ENCODE measurements at regions not wholly inside any gene's neighbourhood (a gene's known extent, or its start where the extent isn't known, plus 50 kb on each side); places are given as distances from the start of the nearest gene placed in this dataset.

- peak; percentile 40; the same call in 1 of the 2 replicates for TF ChIP-seq RAD21 (IDR thresholded peaks at IDR 0.05; ENCODE audit: low read depth)
- TF ChIP-seq TAF1 (IDR thresholded peaks at IDR 0.05; ENCODE audit: low read depth): no peak
- TF ChIP-seq EP300 (IDR thresholded peaks at IDR 0.05; ENCODE audit: borderline replicate concordance): no peak
These were observed 314.4 kb downstream of the GADD45G start for GRCh38 chr9:89919171-89919681.

GRCh38 chr9:89920131-89920530 lies 315.3 kb downstream of the GADD45G start:
- no peak for TF ChIP-seq USF1 (IDR thresholded peaks at IDR 0.05)
- no peak for TF ChIP-seq FOXM1 (IDR thresholded peaks at IDR 0.05; ENCODE audit: borderline replicate concordance, low read depth)
- TF ChIP-seq RAD21 (IDR thresholded peaks at IDR 0.05; ENCODE audit: low read depth): no peak
- no peak for TF ChIP-seq TEAD4 (IDR thresholded peaks at IDR 0.05)
- no peak for TF ChIP-seq YY1 (IDR thresholded peaks at IDR 0.05; ENCODE audit: low read depth)
- TF ChIP-seq CEBPB (IDR thresholded peaks at IDR 0.05): no peak
- no peak for TF ChIP-seq EP300 (IDR thresholded peaks at IDR 0.05; ENCODE audit: borderline replicate concordance)
- TF ChIP-seq MAX (IDR thresholded peaks at IDR 0.05): no peak
- TF ChIP-seq CREB1 (IDR thresholded peaks at IDR 0.05; ENCODE audit: low read depth): no peak
- no peak for TF ChIP-seq TAF1 (IDR thresholded peaks at IDR 0.05; ENCODE audit: low read depth)
- no peak for TF ChIP-seq ZBTB7A (IDR thresholded peaks at IDR 0.05; ENCODE audit: low read depth)
- no peak for TF ChIP-seq NFIC (IDR thresholded peaks at IDR 0.05)
- TF ChIP-seq, protein P1, sequence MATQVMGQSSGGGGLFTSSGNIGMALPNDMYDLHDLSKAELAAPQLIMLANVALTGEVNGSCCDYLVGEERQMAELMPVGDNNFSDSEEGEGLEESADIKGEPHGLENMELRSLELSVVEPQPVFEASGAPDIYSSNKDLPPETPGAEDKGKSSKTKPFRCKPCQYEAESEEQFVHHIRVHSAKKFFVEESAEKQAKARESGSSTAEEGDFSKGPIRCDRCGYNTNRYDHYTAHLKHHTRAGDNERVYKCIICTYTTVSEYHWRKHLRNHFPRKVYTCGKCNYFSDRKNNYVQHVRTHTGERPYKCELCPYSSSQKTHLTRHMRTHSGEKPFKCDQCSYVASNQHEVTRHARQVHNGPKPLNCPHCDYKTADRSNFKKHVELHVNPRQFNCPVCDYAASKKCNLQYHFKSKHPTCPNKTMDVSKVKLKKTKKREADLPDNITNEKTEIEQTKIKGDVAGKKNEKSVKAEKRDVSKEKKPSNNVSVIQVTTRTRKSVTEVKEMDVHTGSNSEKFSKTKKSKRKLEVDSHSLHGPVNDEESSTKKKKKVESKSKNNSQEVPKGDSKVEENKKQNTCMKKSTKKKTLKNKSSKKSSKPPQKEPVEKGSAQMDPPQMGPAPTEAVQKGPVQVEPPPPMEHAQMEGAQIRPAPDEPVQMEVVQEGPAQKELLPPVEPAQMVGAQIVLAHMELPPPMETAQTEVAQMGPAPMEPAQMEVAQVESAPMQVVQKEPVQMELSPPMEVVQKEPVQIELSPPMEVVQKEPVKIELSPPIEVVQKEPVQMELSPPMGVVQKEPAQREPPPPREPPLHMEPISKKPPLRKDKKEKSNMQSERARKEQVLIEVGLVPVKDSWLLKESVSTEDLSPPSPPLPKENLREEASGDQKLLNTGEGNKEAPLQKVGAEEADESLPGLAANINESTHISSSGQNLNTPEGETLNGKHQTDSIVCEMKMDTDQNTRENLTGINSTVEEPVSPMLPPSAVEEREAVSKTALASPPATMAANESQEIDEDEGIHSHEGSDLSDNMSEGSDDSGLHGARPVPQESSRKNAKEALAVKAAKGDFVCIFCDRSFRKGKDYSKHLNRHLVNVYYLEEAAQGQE (IDR thresholded peaks at IDR 0.05; ENCODE audit: low read depth): no peak
- no peak for TF ChIP-seq TCF12 (IDR thresholded peaks at IDR 0.05; ENCODE audit: low read depth)

- TF ChIP-seq TCF12 (IDR thresholded peaks at IDR 0.05; ENCODE audit: low read depth) (no peak), MAX (IDR thresholded peaks at IDR 0.05) (no peak), RAD21 (IDR thresholded peaks at IDR 0.05; ENCODE audit: low read depth) (no peak)
These were observed 316.1 kb downstream of the GADD45G start for GRCh38 chr9:89920951-89921350.

GRCh38 chr9:89922099-89922498 lies 317.3 kb downstream of the GADD45G start:
- TF ChIP-seq USF1 (IDR thresholded peaks at IDR 0.05) (no peak), TEAD4 (IDR thresholded peaks at IDR 0.05) (no peak), MAX (IDR thresholded peaks at IDR 0.05) (no peak), EP300 (IDR thresholded peaks at IDR 0.05; ENCODE audit: borderline replicate concordance) (no peak), NFIC (IDR thresholded peaks at IDR 0.05) (no peak)
- TF ChIP-seq, protein P1 (IDR thresholded peaks at IDR 0.05; ENCODE audit: low read depth): no peak

DNA sequence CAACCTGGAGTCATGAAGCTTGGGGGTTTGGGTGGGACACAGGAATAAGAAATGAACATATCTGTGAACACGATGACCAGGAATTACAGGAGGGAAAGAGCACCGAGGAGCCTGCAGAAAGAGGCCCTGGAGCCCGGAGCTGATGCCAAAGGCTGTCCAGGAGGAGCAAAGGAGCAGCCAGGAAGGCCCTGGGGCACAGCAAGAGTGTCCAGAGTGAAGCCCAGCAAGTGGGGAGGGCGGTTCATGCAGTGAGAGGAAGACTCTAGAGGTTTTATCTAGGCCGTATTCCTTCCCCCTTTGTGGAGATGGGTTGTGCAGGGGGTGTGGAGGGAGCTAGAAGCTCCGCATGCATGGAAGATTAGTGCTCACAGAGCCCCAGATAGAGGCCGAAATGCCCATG lies 318.4 kb downstream of the GADD45G start:
- TF ChIP-seq TAF1 (IDR thresholded peaks at IDR 0.05; ENCODE audit: low read depth) (no peak), FOXM1 (IDR thresholded peaks at IDR 0.05; ENCODE audit: borderline replicate concordance, low read depth) (no peak), NFIC (IDR thresholded peaks at IDR 0.05) (no peak), TEAD4 (IDR thresholded peaks at IDR 0.05) (no peak), RAD21 (IDR thresholded peaks at IDR 0.05; ENCODE audit: low read depth) (no peak), EGR1 (IDR thresholded peaks at IDR 0.05) (no peak), CEBPB (IDR thresholded peaks at IDR 0.05) (no peak)

- TF ChIP-seq NFIC (IDR thresholded peaks at IDR 0.05): no peak
- no peak for TF ChIP-seq YY1 (IDR thresholded peaks at IDR 0.05; ENCODE audit: low read depth)
- TF ChIP-seq EGR1 (IDR thresholded peaks at IDR 0.05): no peak
- TF ChIP-seq, protein P1 (IDR thresholded peaks at IDR 0.05; ENCODE audit: low read depth): no peak
- no peak for TF ChIP-seq TEAD4 (IDR thresholded peaks at IDR 0.05)
- no peak for TF ChIP-seq RAD21 (IDR thresholded peaks at IDR 0.05; ENCODE audit: low read depth)
- no peak for TF ChIP-seq CREB1 (IDR thresholded peaks at IDR 0.05; ENCODE audit: low read depth)
- TF ChIP-seq CEBPB (IDR thresholded peaks at IDR 0.05): no peak
- TF ChIP-seq TCF12 (IDR thresholded peaks at IDR 0.05; ENCODE audit: low read depth): no peak
- no peak for TF ChIP-seq ZBTB7A (IDR thresholded peaks at IDR 0.05; ENCODE audit: low read depth)
- no peak for TF ChIP-seq MAX (IDR thresholded peaks at IDR 0.05)
- no peak for TF ChIP-seq EP300 (IDR thresholded peaks at IDR 0.05; ENCODE audit: borderline replicate concordance)
These were observed 319.2 kb downstream of the GADD45G start for GRCh38 chr9:89923961-89924504.
